SK-N-MC (cell line): ENCODE measurements at regions not wholly inside any gene's neighbourhood (a gene's known extent, or its start where the extent isn't known, plus 50 kb on each side); places are given as distances from the start of the nearest gene placed in this dataset.

Experiments
- DNase-seq: peaks from one replicate; pipeline ENCODE4 v3.0.0-alpha.2; 2011; ENCODE audit warnings: low read depth, low spot score
- H3K27ac ChIP-seq: fragments of 200-600 bp; sonication (generic); 2 replicates; pipeline ENCODE4 v1.5.1; 2016; ENCODE audit warnings: mixed run types
- H3K36me3 ChIP-seq: fragments of 200-600 bp; sonication (generic); 2 replicates; pipeline ENCODE4 v1.6.1; 2017; ENCODE audit warnings: antibody characterized with exemption, low read length, mixed read lengths; ENCODE audit not compliant: insufficient read depth
- H3K4me3 ChIP-seq: fragments of 200-600 bp; sonication (generic); 2 replicates; pipeline ENCODE4 v1.5.1; 2016
- H3K9ac ChIP-seq: fragments of 200-600 bp; sonication (generic); 2 replicates; pipeline ENCODE4 v1.8.0; 2017; ENCODE audit warnings: mixed run types, mixed read lengths; ENCODE audit not compliant: insufficient read length
- H3K9me3 ChIP-seq: fragments of 200-600 bp; sonication (generic); 2 replicates; pipeline ENCODE4 v1.6.1; 2017; ENCODE audit warnings: low read depth, mild to moderate bottlenecking, antibody characterized with exemption, low read length, moderate library complexity, mixed read lengths
- EZH2 ChIP-seq: fragments of 200-600 bp; sonication (generic); IDR thresholded peaks from one replicate; pipeline ENCODE4 v1.6.1; 2017; ENCODE audit warnings: antibody characterized with exemption
- FOXP2 ChIP-seq: optimal IDR thresholded peaks from 2 replicates; pipeline ENCODE3; 2011; ENCODE audit warnings: mild to moderate bottlenecking, moderate library complexity; ENCODE audit not compliant: insufficient read depth; ENCODE audit errors: extremely low read length, control extremely low read depth
- POLR2AphosphoS5 ChIP-seq: IDR thresholded peaks from 2 replicates; pipeline ENCODE4 v1.6.1; 2012; ENCODE audit warnings: mild to moderate bottlenecking, low read depth, low read length, borderline replicate concordance

GRCh38 chrX:46301903-46302302 is 243.3 kb downstream of the ZNF674 start:
- TF ChIP-seq FOXP2, result no peak
- no peak for TF ChIP-seq POLR2AphosphoS5
- no peak for TF ChIP-seq EZH2
- no peak overlapping the region for H3K27ac ChIP-seq
- no peaks in the 10 kb centered on the region for H3K36me3 ChIP-seq
- no peak overlapping the region for H3K9ac ChIP-seq
- DNase-seq, result no peak
- H3K9me3 ChIP-seq, result no peaks in the 10 kb centered on the region
- no peak overlapping the region for H3K4me3 ChIP-seq

DNA sequence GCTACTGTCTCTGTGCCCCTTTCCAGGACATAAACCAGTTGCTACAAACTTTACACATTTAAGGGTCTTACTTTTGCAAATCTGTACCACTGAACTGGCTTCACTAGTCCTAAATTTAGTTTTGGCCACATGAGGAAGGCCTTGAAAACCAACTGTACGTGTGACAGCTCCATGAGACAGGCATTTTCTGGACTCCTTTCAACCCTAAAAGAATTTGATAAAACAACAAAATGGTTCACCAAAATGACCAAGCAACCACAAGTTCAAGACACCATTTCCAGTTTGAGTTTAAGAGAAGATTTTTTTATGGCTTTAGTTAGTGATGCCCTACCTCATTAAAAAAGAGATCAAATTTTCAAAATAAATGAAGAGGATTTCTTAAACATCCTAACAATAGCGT is 246.4 kb downstream of the ZNF674 start:
- TF ChIP-seq FOXP2 (no peak), POLR2AphosphoS5 (no peak), EZH2 (no peak)
- no peak for DNase-seq
- H3K9me3 ChIP-seq, result no peaks in the 10 kb centered on the region
- H3K4me3 ChIP-seq, result no peak overlapping the region
- H3K9ac ChIP-seq, result no peak overlapping the region
- no peak overlapping the region for H3K27ac ChIP-seq
- H3K36me3 ChIP-seq, result no peaks in the 10 kb centered on the region

DNA sequence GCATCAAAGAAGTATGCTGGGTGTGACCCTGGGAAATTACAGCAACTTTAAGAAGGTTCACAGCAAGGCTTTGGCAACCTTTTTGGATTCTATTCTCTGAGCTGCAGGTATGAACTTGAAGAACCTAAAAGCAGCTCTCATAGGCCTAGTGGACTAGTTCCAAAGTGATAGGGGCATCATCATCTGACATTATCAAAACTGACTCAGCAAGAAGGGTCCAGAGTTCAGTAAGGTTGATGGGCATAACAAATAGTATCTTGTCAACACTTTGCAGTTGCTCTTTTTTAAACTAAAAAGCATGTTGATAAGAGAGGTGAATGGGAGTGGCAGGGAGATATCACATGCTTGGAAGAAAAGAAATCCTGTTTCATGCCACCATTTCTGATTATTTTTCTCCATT is 249.3 kb downstream of the ZNF674 start:
- Histone ChIP-seq H3K9ac (no peak overlapping the region), H3K9me3 (no peaks in the 10 kb centered on the region), H3K4me3 (no peak overlapping the region), H3K27ac (no peak overlapping the region), H3K36me3 (no peaks in the 10 kb centered on the region)
- TF ChIP-seq FOXP2 (no peak), POLR2AphosphoS5 (no peak), EZH2 (no peak)
- DNase-seq, result no peak

- Histone ChIP-seq H3K36me3 (no peaks in the 10 kb centered on the region), H3K4me3 (no peak overlapping the region), H3K9ac (no peak overlapping the region), H3K9me3 (no peaks in the 10 kb centered on the region), H3K27ac (no peak overlapping the region)
- DNase-seq, result no peak
- TF ChIP-seq POLR2AphosphoS5, result no peak
- no peak for TF ChIP-seq EZH2
- TF ChIP-seq FOXP2, result no peak
Observed at GRCh38 chrX:46294234-46294633, 251.0 kb downstream of the ZNF674 start.

DNA sequence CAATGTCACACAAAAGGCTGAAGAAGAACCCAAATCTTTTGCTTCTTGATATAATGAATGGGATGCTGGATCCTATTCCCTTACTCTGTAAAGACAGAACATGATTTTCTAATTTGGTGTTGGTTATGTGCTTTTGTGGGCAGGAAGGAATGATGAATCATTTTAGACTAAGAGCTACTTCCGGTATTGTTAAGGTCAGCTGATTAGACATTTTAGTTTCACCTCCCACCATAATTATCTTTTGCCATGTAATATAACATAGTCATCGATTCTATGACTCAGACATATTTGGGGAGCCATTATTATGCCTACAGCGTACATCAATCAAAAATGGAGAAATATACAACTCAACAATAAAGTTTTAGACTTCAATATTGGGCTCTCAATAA is 265.3 kb downstream of the ZNF674 start:
- DNase-seq, result no peak
- no peak for TF ChIP-seq FOXP2
- no peak for TF ChIP-seq EZH2
- TF ChIP-seq POLR2AphosphoS5, result no peak
- H3K36me3 ChIP-seq, result no peaks in the 10 kb centered on the region
- H3K9ac ChIP-seq, result no peak overlapping the region
- H3K4me3 ChIP-seq, result no peak overlapping the region
- H3K27ac ChIP-seq, result peak overlapping the region; percentile 38; the same call in 1 of the 2 replicates
- H3K9me3 ChIP-seq, result no peaks in the 10 kb centered on the region

DNA sequence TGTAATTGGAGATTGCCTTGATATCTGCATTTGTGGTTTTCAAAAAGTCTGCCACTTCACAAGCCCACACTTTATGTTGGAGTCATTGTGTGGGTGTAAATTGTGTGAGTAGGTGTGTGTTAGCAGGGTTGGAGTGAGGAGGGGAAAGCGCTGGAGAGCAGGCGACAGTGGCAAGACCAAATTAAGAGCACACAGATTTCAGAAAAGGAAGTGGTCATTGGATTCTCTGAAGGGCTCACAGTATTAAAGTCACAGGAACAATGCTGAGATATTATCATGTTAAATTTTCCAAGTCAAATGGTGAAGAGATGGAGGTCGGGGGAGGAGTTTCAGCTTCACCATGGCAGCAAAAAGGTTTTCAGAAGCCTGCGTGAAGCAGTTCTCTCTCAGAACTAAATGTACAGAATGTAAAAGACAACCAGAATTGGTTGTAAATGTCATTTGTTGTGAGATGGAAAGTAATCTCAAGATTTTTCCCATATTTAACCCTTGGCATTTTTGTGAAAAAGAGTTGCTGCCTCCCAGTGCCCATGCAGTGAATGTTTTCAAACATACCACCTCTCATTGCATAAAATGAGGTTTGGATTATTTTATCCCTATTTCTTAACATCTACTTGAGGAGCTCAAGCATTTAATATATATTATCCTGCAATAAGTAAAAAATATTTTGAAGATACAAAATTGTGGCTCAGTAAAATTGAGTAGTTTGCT is 265.9 kb downstream of the ZNF674 start:
- H3K4me3 ChIP-seq, result no peak overlapping the region
- H3K27ac ChIP-seq, result peak overlapping the region; percentile 38; the same call in 1 of the 2 replicates
- TF ChIP-seq FOXP2 (no peak), POLR2AphosphoS5 (no peak), EZH2 (no peak)
- no peaks in the 10 kb centered on the region for H3K36me3 ChIP-seq
- no peak overlapping the region for H3K9ac ChIP-seq
- DNase-seq, result no peak
- no peaks in the 10 kb centered on the region for H3K9me3 ChIP-seq

DNA sequence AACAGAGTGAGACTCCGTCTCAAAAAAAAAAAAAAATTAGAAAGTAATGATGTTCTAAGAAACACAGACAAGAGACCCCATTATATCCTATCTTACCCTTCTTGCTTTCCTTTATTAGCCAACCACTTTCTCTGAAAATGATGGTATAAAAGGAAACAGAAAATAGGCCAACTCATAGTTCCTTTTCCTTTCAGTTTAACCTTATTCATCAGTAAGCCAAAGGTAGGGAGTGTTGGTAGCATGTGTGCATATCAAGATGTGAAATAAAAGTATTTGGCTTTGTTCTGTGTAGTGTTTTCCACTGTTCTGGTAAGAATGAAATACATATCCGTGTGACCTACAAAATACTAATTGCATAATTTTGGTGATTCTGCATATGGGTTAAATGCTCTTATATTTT is 266.6 kb downstream of the ZNF674 start:
- Histone ChIP-seq H3K4me3 (no peak overlapping the region), H3K9ac (no peak overlapping the region), H3K36me3 (no peaks in the 10 kb centered on the region), H3K9me3 (no peaks in the 10 kb centered on the region), H3K27ac (no peak overlapping the region)
- no peak for DNase-seq
- TF ChIP-seq FOXP2, result no peak
- no peak for TF ChIP-seq POLR2AphosphoS5
- no peak for TF ChIP-seq EZH2

DNA sequence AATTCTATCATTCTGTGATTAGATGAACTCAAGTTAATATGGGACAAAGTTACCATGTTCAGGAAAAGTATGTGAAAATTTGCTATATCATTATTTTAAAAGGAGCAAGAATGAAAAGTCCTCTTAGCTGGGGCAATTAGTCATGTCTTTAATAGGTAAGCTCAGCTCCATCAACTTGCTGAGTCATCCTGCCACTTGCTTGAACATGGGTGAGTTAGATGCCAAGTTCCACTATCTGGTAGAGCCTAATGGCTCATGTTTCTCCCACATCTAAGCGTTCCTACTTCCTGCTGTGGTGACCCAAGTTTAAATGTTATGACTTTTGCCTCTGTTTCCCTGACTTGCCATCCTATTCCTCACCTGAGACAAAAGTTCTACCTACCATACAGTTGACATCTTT is 276.8 kb downstream of the ZNF674 start:
- Histone ChIP-seq H3K9me3 (no peaks in the 10 kb centered on the region), H3K4me3 (no peak overlapping the region), H3K27ac (no peak overlapping the region), H3K36me3 (no peaks in the 10 kb centered on the region), H3K9ac (no peak overlapping the region)
- no peak for DNase-seq
- TF ChIP-seq POLR2AphosphoS5 (no peak), EZH2 (no peak), FOXP2 (no peak)

DNA sequence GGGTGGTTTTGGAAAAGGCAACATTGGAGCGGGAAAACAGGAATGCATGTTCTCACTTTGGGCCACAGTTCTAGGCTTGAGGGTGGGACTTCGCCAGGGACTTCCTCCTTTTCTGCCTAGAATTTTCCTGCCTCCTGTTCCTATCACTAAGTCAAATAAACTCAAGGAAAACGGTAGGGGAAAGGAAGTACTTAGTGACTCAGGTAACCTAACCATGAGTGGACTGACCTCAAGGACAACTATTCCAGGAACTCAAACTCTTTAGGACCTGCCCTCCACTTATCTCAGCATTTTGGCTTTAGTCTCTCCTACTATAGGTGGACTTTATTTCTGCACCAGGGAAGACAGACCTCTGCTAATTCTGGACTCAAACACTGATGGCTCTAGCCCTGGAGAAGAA is 281.7 kb downstream of the ZNF674 start:
- no peak overlapping the region for H3K4me3 ChIP-seq
- H3K9me3 ChIP-seq, result no peaks in the 10 kb centered on the region
- TF ChIP-seq EZH2 (no peak), FOXP2 (no peak), POLR2AphosphoS5 (no peak)
- no peak overlapping the region for H3K27ac ChIP-seq
- no peaks in the 10 kb centered on the region for H3K36me3 ChIP-seq
- no peak for DNase-seq
- H3K9ac ChIP-seq, result no peak overlapping the region
